Glutamatergic neuron (in vitro differentiated cells): ENCODE measurements at regions not wholly inside any gene's neighbourhood (a gene's known extent, or its start where the extent isn't known, plus 50 kb on each side); places are given as distances from the start of the nearest gene placed in this dataset.

Experiments used
- DNase-seq: peaks from one replicate; pipeline ENCODE4 v3.0.0; 2022
- H3K27ac Mint-ChIP-seq: one replicate; pipeline ENCODE4 v1.8.0; 2020; ENCODE audit warnings: mild to moderate bottlenecking, mixed read lengths, inconsistent platforms; ENCODE audit not compliant: unreplicated experiment
- H3K27me3 Mint-ChIP-seq: one replicate; pipeline ENCODE4 v1.8.0; 2020; ENCODE audit warnings: mild to moderate bottlenecking, moderate library complexity, mixed read lengths, inconsistent platforms; ENCODE audit not compliant: unreplicated experiment
- H3K36me3 Mint-ChIP-seq: one replicate; pipeline ENCODE4 v1.8.0; 2020; ENCODE audit warnings: mild to moderate bottlenecking, mixed read lengths, inconsistent platforms; ENCODE audit not compliant: unreplicated experiment
- H3K4me1 Mint-ChIP-seq: one replicate; pipeline ENCODE4 v1.8.0; 2020; ENCODE audit warnings: mild to moderate bottlenecking, low read depth, mixed read lengths, inconsistent platforms; ENCODE audit not compliant: unreplicated experiment
- H3K4me3 Mint-ChIP-seq: one replicate; pipeline ENCODE4 v1.8.0; 2020; ENCODE audit warnings: mild to moderate bottlenecking, mixed read lengths, inconsistent platforms; ENCODE audit not compliant: unreplicated experiment
- H3K9me3 Mint-ChIP-seq: one replicate; pipeline ENCODE4 v1.8.0; 2020; ENCODE audit warnings: mild to moderate bottlenecking, moderate library complexity, mixed read lengths, inconsistent platforms; ENCODE audit not compliant: unreplicated experiment
- CTCF ChIP-seq: fragments of 200-600 bp; sonication (generic); IDR thresholded peaks from one replicate; pipeline ENCODE4 v1.5.0; 2021; ENCODE audit not compliant: partially characterized antibody, unreplicated experiment

- Mint-ChIP-seq H3K27ac (no peak overlapping the region), H3K27me3 (no peaks in the 10 kb centered on the region), H3K36me3 (no peaks in the 10 kb centered on the region), H3K9me3 (no peaks in the 10 kb centered on the region), H3K4me1 (peaks cover 2% of the 10 kb centered on the region), H3K4me3 (no peak overlapping the region)
- no peak for TF ChIP-seq CTCF
- no peak for DNase-seq
Measured at GRCh38 chr4:103306870-103307375, 108.8 kb upstream of the CENPE start.

GRCh38 chr4:103305355-103305754 is 107.2 kb upstream of the CENPE start:
- TF ChIP-seq CTCF: no peak
- H3K27ac Mint-ChIP-seq: no peak overlapping the region
- H3K4me3 Mint-ChIP-seq: no peak overlapping the region
- H3K27me3 Mint-ChIP-seq: no peaks in the 10 kb centered on the region
- no peaks in the 10 kb centered on the region for H3K36me3 Mint-ChIP-seq
- peaks cover 2% of the 10 kb centered on the region for H3K4me1 Mint-ChIP-seq
- no peaks in the 10 kb centered on the region for H3K9me3 Mint-ChIP-seq
- no peak for DNase-seq

- TF ChIP-seq CTCF: no peak
- peaks cover 2% of the 10 kb centered on the region for H3K4me1 Mint-ChIP-seq
- no peaks in the 10 kb centered on the region for H3K36me3 Mint-ChIP-seq
- H3K4me3 Mint-ChIP-seq: no peak overlapping the region
- no peak for DNase-seq
- no peaks in the 10 kb centered on the region for H3K27me3 Mint-ChIP-seq
- H3K9me3 Mint-ChIP-seq: no peaks in the 10 kb centered on the region
- no peak overlapping the region for H3K27ac Mint-ChIP-seq
Measured at GRCh38 chr4:103303011-103303410, 104.9 kb upstream of the CENPE start.

- Mint-ChIP-seq H3K27me3 (no peaks in the 10 kb centered on the region), H3K4me3 (no peak overlapping the region), H3K9me3 (no peaks in the 10 kb centered on the region), H3K4me1 (no peaks in the 10 kb centered on the region), H3K36me3 (no peaks in the 10 kb centered on the region), H3K27ac (no peak overlapping the region)
- TF ChIP-seq CTCF: no peak
- DNase-seq: no peak
Measured at GRCh38 chr4:103292959-103293358, 94.8 kb upstream of the CENPE start.

GRCh38 chr4:103292373-103292772 is 94.2 kb upstream of the CENPE start:
- no peak for TF ChIP-seq CTCF
- Mint-ChIP-seq H3K4me3 (no peak overlapping the region), H3K27me3 (no peaks in the 10 kb centered on the region), H3K4me1 (no peaks in the 10 kb centered on the region), H3K9me3 (no peaks in the 10 kb centered on the region), H3K27ac (no peak overlapping the region), H3K36me3 (no peaks in the 10 kb centered on the region)
- DNase-seq: no peak
